Endothelial cell (in vitro differentiated cells): ENCODE measurements at regions not wholly inside any gene's neighbourhood (a gene's known extent, or its start where the extent isn't known, plus 50 kb on each side); places are given as distances from the start of the nearest gene placed in this dataset.

Source experiments
- DNase-seq: peaks from one replicate; pipeline ENCODE4 v3.0.0; 2021; ENCODE audit warnings: low spot score
- H3K27ac Mint-ChIP-seq: one replicate; pipeline ENCODE4 v1.8.0; 2021; ENCODE audit warnings: mixed read lengths, inconsistent platforms; ENCODE audit not compliant: unreplicated experiment
- H3K27me3 Mint-ChIP-seq: one replicate; pipeline ENCODE4 v1.8.0; 2021; ENCODE audit warnings: mild to moderate bottlenecking, moderate library complexity, mixed read lengths, inconsistent platforms; ENCODE audit not compliant: unreplicated experiment
- H3K36me3 Mint-ChIP-seq: one replicate; pipeline ENCODE4 v1.8.0; 2021; ENCODE audit warnings: mild to moderate bottlenecking, low read depth, mixed read lengths, inconsistent platforms; ENCODE audit not compliant: unreplicated experiment
- H3K4me1 Mint-ChIP-seq: one replicate; pipeline ENCODE4 v1.8.0; 2021; ENCODE audit warnings: mild to moderate bottlenecking, mixed read lengths, inconsistent platforms; ENCODE audit not compliant: unreplicated experiment
- H3K4me3 Mint-ChIP-seq: one replicate; pipeline ENCODE4 v1.8.0; 2021; ENCODE audit warnings: mild to moderate bottlenecking, mixed read lengths, inconsistent platforms; ENCODE audit not compliant: unreplicated experiment
- H3K9me3 Mint-ChIP-seq: one replicate; pipeline ENCODE4 v1.8.0; 2021; ENCODE audit warnings: mixed read lengths, inconsistent platforms; ENCODE audit not compliant: unreplicated experiment
- TF ChIP-seq, protein P1 (sequence below): fragments of 200-600 bp; sonication (generic); IDR thresholded peaks from one replicate; pipeline ENCODE4 v1.5.0; 2021; ENCODE audit warnings: antibody characterized with exemption; ENCODE audit not compliant: unreplicated experiment

DNA sequence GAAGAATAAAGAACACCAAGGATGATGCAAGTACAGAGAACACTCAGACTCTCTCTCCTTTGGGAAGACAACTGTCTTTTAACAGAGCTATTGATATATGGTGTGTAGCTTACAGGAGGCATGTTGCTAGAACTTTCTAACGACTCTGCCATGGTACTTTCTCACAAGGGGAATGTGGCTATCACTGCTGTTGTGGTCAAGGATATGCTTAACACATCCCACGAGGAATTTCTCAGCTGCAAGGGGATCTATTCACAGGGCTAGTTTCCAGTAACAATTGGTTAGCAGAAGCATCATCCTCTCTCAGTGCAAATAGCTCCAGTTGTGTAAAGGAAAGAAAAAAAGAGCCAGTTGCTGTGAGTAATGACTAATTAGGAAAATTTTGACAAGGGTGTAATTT, 826.0 kb downstream of the SORCS1 start:
- Mint-ChIP-seq H3K4me1 (no peaks in the 10 kb centered on the region), H3K27ac (no peak overlapping the region), H3K27me3 (no peaks in the 10 kb centered on the region), H3K9me3 (no peaks in the 10 kb centered on the region), H3K36me3 (no peaks in the 10 kb centered on the region), H3K4me3 (no peak overlapping the region)
- DNase-seq, result no peak
- TF ChIP-seq, protein P1, sequence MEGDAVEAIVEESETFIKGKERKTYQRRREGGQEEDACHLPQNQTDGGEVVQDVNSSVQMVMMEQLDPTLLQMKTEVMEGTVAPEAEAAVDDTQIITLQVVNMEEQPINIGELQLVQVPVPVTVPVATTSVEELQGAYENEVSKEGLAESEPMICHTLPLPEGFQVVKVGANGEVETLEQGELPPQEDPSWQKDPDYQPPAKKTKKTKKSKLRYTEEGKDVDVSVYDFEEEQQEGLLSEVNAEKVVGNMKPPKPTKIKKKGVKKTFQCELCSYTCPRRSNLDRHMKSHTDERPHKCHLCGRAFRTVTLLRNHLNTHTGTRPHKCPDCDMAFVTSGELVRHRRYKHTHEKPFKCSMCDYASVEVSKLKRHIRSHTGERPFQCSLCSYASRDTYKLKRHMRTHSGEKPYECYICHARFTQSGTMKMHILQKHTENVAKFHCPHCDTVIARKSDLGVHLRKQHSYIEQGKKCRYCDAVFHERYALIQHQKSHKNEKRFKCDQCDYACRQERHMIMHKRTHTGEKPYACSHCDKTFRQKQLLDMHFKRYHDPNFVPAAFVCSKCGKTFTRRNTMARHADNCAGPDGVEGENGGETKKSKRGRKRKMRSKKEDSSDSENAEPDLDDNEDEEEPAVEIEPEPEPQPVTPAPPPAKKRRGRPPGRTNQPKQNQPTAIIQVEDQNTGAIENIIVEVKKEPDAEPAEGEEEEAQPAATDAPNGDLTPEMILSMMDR, result no peak

DNA sequence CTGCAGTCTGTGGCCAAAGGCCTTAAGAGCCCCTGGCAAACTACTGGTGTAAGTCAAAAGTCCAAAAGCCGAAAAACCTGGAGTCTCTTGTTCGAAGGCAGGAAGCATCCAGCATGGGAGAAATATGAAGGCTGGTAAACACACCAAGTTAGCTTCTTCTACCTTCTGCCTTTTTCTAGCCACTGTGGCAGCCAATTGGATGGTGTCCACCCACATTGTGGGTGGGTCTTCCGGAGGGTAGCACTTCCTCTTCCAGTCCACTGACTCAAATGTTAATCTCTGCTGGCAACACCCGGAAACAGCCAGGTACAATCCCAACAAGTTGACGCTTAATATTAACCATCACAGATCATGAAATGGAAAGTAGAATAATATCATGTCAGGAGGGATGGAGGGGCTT, 827.6 kb downstream of the SORCS1 start:
- H3K27ac Mint-ChIP-seq, result no peak overlapping the region
- no peaks in the 10 kb centered on the region for H3K36me3 Mint-ChIP-seq
- no peaks in the 10 kb centered on the region for H3K27me3 Mint-ChIP-seq
- H3K9me3 Mint-ChIP-seq, result no peaks in the 10 kb centered on the region
- DNase-seq, result no peak
- TF ChIP-seq, protein P1, result no peak
- no peak overlapping the region for H3K4me3 Mint-ChIP-seq
- no peaks in the 10 kb centered on the region for H3K4me1 Mint-ChIP-seq

DNA sequence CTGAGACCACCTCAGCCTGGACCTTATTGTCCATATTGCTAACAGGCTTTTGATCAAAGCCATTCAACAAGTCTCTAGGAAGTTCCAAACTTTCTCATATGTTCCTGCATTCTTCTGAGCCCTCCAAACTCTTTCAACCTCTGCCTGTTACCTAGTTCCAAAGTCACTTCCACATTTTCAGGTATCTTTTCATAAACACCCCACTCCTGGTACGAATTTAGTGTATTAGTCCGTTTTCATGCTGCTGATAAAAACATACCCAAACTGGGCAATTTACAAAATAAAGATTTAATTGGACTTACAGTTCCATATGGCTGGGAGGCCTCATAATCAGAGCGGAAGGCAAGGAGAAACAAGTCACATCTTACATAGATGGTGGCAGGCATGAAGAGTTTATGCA, 836.8 kb downstream of the SORCS1 start:
- Mint-ChIP-seq H3K27me3 (no peaks in the 10 kb centered on the region), H3K4me1 (no peaks in the 10 kb centered on the region), H3K27ac (no peak overlapping the region), H3K36me3 (peaks cover 10% of the 10 kb centered on the region), H3K9me3 (peaks cover 18% of the 10 kb centered on the region), H3K4me3 (no peak overlapping the region)
- TF ChIP-seq, protein P1, result no peak
- DNase-seq, result no peak

DNA sequence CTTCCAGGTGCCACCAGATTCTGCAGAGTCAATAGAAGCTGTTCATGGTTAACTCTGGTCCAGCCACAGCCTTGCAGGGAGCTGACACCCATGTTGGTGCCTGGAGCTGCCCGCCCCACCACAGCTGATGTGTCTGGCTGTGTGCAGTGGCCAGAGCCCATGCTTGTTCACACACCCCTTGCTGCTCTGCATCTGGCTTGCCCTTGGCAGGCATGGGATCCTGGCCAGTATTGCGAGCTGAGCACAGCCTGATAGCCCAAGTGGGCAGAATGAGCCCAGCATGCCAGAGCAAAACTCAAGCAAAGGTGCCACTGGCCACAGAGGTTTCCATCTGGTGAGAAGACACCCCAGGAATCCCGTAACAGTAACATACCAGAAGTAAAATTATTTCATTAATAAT, 843.6 kb downstream of the SORCS1 start:
- no peak for DNase-seq
- TF ChIP-seq, protein P1, result no peak
- Mint-ChIP-seq H3K27me3 (no peaks in the 10 kb centered on the region), H3K4me3 (no peak overlapping the region), H3K36me3 (peaks cover 1% of the 10 kb centered on the region), H3K27ac (no peak overlapping the region), H3K9me3 (peaks cover 4% of the 10 kb centered on the region), H3K4me1 (no peaks in the 10 kb centered on the region)

DNA sequence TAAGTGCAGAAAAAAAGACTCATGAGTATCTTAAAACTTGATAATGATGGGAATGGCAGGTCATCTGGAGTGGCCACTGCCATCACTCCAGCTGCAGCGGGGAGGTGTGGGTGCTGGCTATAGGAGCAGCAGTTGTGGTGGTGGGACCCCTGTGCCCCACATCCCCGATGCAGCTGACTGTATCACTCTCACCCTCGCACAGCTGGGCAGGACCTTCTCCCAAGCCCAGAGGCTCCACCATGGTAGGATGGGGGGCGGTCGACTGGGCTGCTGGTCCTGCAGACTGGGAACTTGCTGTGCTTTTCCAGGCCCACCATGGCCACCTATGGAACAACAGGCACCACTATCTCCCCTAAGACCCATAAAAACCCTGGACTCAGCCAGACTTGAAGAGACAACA, 844.4 kb downstream of the SORCS1 start:
- no peak overlapping the region for H3K27ac Mint-ChIP-seq
- no peaks in the 10 kb centered on the region for H3K36me3 Mint-ChIP-seq
- no peaks in the 10 kb centered on the region for H3K9me3 Mint-ChIP-seq
- H3K4me1 Mint-ChIP-seq, result peaks cover 5% of the 10 kb centered on the region
- TF ChIP-seq, protein P1, result no peak
- no peak overlapping the region for H3K4me3 Mint-ChIP-seq
- no peaks in the 10 kb centered on the region for H3K27me3 Mint-ChIP-seq
- DNase-seq, result no peak
